ENCODE measurements at regions not wholly inside any gene's neighbourhood (a gene's known extent, or its start where the extent isn't known, plus 50 kb on each side); places are given as distances from the start of the nearest gene placed in this dataset.
A peak's percentile ranks its signal among the peaks of the same experiment; 100 is the strongest.

DNA sequence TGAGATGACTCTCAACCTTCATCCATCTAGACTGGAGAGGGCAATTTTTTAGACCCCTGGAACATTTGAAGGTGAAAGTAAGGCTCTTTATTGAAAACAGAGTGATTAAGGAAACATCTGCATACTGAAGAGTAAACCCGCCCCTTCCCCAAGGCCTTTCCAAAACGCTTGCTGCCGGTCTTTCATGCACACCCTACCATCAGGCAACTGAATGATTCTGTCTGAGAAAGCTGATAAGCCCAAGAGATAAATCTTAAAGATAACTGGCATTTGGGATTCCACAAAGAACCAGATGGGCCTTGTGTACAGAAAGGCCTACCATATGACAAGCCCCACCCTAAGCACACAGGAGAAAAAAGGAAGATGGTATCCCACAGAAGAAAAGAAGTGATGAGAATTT lies 54.4 kb upstream of the PIK3R1 start:
- Mint-ChIP-seq H3K9me3 (no peaks in the 10 kb centered on the region), H3K27ac (no peak overlapping the region), H3K36me3 (no peaks in the 10 kb centered on the region)
- DNase-seq (ENCODE audit: low spot score in 2 of 2): no peak
- no peak for ATAC-seq

GRCh38 chr5:68159224-68159951 lies 56.2 kb upstream of the PIK3R1 start:
- ATAC-seq (no peak), DNase-seq (ENCODE audit: low spot score in 2 of 2) (no peak)
- no peaks in the 10 kb centered on the region for H3K36me3 Mint-ChIP-seq
- no peaks in the 10 kb centered on the region for H3K9me3 Mint-ChIP-seq
- no peak overlapping the region for H3K27ac Mint-ChIP-seq

- ATAC-seq (no peak), DNase-seq (ENCODE audit: low spot score in 2 of 2) (no peak)
- Mint-ChIP-seq H3K27ac (no peak overlapping the region), H3K9me3 (no peaks in the 10 kb centered on the region), H3K36me3 (no peaks in the 10 kb centered on the region)
Observed at GRCh38 chr5:68155940-68156339, 59.6 kb upstream of the PIK3R1 start.

DNA sequence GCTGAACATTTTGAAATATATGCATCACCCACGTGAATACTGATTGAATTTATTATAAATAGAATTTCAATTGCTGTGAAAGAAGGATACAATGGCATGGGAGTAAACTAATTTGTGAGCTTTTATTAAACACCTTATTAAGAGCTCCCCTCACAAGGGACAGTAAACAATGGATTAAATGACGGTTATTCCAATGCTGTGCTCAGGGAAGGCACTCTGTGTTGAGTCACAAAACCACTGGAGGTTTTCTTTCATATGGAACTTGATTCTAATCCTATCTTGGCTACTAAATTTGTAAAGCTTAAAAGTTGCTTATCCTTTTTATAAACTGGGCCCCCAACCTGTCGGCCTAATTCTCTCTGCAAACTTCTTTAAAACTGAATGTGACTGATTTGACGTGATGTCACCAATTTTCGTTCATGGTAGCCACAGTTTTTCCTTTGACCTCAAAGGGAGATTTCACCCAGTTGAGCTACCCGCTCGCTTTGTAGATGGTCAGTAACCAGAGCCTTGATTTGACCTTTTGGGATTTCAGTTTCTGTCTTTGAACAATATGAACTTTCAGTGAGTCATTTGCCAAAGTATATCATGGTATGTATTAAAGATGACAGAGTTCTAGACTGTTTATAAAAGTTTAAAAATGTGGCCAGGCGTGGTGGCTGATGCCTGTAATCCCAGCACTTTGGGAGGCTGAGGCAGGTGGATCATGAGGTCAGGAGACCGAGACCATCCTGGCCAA lies 61.3 kb upstream of the PIK3R1 start:
- DNase-seq (ENCODE audit: low spot score in 2 of 2) (no peak), ATAC-seq (peak in 1 of 2 donors; percentile 56)
- Mint-ChIP-seq H3K27ac (no peak overlapping the region), H3K36me3 (no peaks in the 10 kb centered on the region), H3K9me3 (peaks cover 0 to 1% of the 10 kb centered on the region in 2 donors)

- ATAC-seq (no peak), DNase-seq (ENCODE audit: low spot score in 2 of 2) (no peak)
Observed at GRCh38 chr5:68151812-68152211, 63.7 kb upstream of the PIK3R1 start.

GRCh38 chr5:68149189-68149588 lies 66.4 kb upstream of the PIK3R1 start:
- Mint-ChIP-seq H3K27ac (no peak overlapping the region), H3K9me3 (peaks cover 0 to 3% of the 10 kb centered on the region in 2 donors), H3K36me3 (no peaks in the 10 kb centered on the region)
- ATAC-seq (no peak), DNase-seq (ENCODE audit: low spot score in 2 of 2) (no peak)

More at GRCh38 chr5:68151812-68152211, 63.7 kb upstream of the PIK3R1 start:
- no peaks in the 10 kb centered on the region for H3K36me3 Mint-ChIP-seq
- peaks cover 0 to 3% of the 10 kb centered on the region in 2 donors for H3K9me3 Mint-ChIP-seq
- H3K27ac Mint-ChIP-seq: no peak overlapping the region

DNA sequence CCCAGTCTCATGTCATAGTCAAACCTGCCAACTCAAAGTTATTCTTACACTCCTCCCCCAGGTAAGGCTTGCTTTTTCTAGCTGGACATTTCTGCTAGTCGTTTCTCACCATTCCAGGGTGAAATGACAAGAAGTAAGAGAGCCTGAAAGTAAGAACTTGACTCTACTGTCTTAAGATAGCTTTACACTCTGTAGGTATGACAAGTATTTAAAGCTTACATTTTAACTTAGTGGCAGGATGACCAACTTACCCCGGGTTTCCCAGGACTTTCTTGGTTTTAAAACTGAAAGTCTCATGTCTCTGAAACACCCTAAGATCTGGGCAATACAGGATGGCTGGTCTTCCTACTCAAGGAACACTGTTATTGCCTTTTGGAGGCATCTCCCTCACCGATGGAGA lies 67.5 kb upstream of the PIK3R1 start:
- no peak overlapping the region for H3K27ac Mint-ChIP-seq
- peaks cover 0 to 3% of the 10 kb centered on the region in 2 donors for H3K9me3 Mint-ChIP-seq
- DNase-seq (ENCODE audit: low spot score in 2 of 2): no peak
- H3K36me3 Mint-ChIP-seq: peaks cover 0 to under 1% of the 10 kb centered on the region in 2 donors
- peak in 1 of 2 donors; percentile 61 for ATAC-seq

- peaks cover 0 to 5% of the 10 kb centered on the region in 2 donors for H3K36me3 Mint-ChIP-seq
- H3K9me3 Mint-ChIP-seq: peaks cover 0 to 3% of the 10 kb centered on the region in 2 donors
- ATAC-seq: peak in 1 of 2 donors; percentile 56
- no peak overlapping the region for H3K27ac Mint-ChIP-seq
- no peak for DNase-seq (ENCODE audit: low spot score in 2 of 2)
Observed at GRCh38 chr5:68147659-68148058, 67.9 kb upstream of the PIK3R1 start.

DNA sequence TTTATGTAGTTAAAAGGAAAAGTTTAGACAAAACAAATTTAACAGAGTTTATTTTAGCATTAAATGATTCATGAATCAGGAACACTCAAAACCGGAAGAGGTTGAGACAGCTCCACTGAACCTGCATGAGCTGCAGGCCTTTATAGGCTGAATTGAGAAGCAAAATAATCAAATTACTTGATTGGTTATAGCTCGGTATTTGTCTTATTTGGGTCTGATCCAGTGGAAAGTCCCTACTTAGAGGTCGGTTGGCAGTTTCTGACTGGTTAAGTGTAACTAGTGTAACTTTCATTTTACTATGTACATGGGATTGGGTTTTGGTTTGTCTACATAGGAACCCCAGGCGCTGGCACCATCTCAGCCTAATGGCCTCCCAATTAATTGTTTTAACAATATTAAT lies 74.1 kb upstream of the PIK3R1 start:
- ATAC-seq: peak in 1 of 2 donors; percentile 40
- peaks cover 0 to 8% of the 10 kb centered on the region in 2 donors for H3K36me3 Mint-ChIP-seq
- H3K9me3 Mint-ChIP-seq: no peaks in the 10 kb centered on the region
- no peak overlapping the region for H3K27ac Mint-ChIP-seq
- DNase-seq (ENCODE audit: low spot score in 2 of 2): no peak

DNA sequence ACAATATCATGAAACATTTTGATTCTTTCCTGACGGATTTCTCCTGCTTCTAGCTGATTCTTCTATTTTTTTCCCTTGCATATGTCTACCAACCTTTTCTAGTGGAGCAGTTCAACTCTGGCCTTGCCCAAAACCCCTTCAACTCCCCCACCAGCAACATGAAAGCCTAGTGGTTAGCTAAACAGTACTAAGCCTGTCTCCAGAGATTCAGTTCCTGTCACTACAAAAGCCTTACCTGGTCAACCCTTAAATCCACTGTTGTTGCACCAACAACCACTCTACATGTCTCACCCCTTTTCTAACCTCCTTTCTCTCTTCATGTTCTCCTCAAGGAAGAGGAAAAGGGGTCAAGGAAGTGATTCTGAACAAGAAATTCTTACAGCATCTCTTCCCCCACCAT lies 74.8 kb upstream of the PIK3R1 start:
- no peak for ATAC-seq
- peak overlapping the region in 1 of 2 donors; percentile 1 for H3K27ac Mint-ChIP-seq
- no peak for DNase-seq (ENCODE audit: low spot score in 2 of 2)
- no peaks in the 10 kb centered on the region for H3K9me3 Mint-ChIP-seq
- peaks cover 0 to 8% of the 10 kb centered on the region in 2 donors for H3K36me3 Mint-ChIP-seq

GRCh38 chr5:68139611-68140441 lies 75.7 kb upstream of the PIK3R1 start:
- no peaks in the 10 kb centered on the region for H3K9me3 Mint-ChIP-seq

DNA sequence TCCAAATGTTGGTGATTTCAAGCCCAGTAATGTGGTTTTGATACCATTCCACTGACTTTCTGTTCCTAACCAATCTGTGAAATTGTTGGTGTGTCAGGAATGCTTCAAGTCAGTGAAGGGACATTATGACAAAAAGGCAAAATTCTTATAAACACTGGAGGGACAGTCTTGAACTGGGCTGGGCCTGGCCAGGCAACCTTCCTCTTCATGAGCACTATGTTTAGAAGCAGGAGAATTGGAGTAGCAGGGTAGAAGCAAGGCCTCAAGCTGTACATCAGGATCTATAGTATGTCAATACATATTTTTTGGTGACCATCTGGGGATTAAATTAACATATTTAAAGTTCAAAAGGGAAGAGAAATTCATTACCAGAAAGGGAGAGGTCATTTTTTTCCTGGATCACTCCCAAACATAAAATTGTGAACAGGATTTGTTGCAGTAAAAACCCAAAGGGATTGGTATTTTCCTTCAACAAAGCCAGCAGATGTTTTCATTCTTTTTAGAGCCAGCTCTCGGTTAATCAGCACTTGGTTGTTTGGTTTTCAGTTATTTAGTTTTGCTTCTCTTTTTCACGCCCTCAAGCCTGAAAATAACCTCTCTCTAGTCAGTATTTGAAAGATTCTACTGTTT lies 77.9 kb upstream of the PIK3R1 start:
- ATAC-seq (no peak), DNase-seq (ENCODE audit: low spot score in 2 of 2) (no peak)
- H3K36me3 Mint-ChIP-seq: peaks cover 0 to 3% of the 10 kb centered on the region in 2 donors
- no peaks in the 10 kb centered on the region for H3K9me3 Mint-ChIP-seq
- H3K27ac Mint-ChIP-seq: no peak overlapping the region

More at GRCh38 chr5:68139611-68140441, 75.7 kb upstream of the PIK3R1 start:
- DNase-seq (ENCODE audit: low spot score in 2 of 2) (no peak), ATAC-seq (no peak)
- peaks cover 0 to 8% of the 10 kb centered on the region in 2 donors for H3K36me3 Mint-ChIP-seq
- H3K27ac Mint-ChIP-seq: no peak overlapping the region

GRCh38 chr5:68134669-68135313 lies 80.8 kb upstream of the PIK3R1 start:
- DNase-seq (ENCODE audit: low spot score in 2 of 2) (no peak), ATAC-seq (no peak)
- Mint-ChIP-seq H3K27ac (no peak overlapping the region), H3K36me3 (no peaks in the 10 kb centered on the region), H3K9me3 (no peaks in the 10 kb centered on the region)

GRCh38 chr5:68134033-68134668 lies 81.4 kb upstream of the PIK3R1 start:
- DNase-seq (ENCODE audit: low spot score in 2 of 2) (no peak), ATAC-seq (no peak)
- no peak overlapping the region for H3K27ac Mint-ChIP-seq
- H3K9me3 Mint-ChIP-seq: no peaks in the 10 kb centered on the region
- H3K36me3 Mint-ChIP-seq: no peaks in the 10 kb centered on the region

DNA sequence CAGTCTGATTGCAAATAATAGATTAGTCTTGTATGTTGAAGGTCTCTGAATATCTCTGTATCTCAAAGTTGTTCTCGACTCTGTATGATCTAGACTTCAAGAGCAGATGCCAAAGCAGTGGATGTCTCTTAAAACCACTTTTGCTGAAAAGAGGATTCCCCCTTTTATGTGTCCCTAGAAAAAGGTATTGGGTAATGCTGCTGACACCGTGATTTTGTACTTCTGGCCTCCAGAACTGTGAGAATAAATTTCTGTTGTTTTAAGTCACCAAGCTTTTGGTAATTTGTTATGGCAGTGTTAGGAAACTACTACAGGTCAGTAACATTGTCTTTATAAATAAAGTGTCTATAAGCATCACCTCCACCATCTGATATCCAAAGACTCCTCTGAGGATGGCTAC lies 85.3 kb upstream of the PIK3R1 start:
- Mint-ChIP-seq H3K27ac (no peak overlapping the region), H3K9me3 (no peaks in the 10 kb centered on the region), H3K36me3 (no peaks in the 10 kb centered on the region)
- DNase-seq (ENCODE audit: low spot score in 2 of 2) (no peak), ATAC-seq (no peak)

- DNase-seq (ENCODE audit: low spot score in 2 of 2) (no peak), ATAC-seq (no peak)
- Mint-ChIP-seq H3K9me3 (no peaks in the 10 kb centered on the region), H3K27ac (no peak overlapping the region), H3K36me3 (no peaks in the 10 kb centered on the region)
Observed at GRCh38 chr5:68129364-68129763, 86.2 kb upstream of the PIK3R1 start.

Data from activated naive CD4-positive, alpha-beta T cell treated with anti-CD3 and anti-CD28 coated beads, Interleukin-2, amount 50 U/mL, for 72 hours (primary cell).